HepG2 (cell line): ENCODE measurements at regions not wholly inside any gene's neighbourhood (a gene's known extent, or its start where the extent isn't known, plus 50 kb on each side); places are given as distances from the start of the nearest gene placed in this dataset.

Experiments
- ATAC-seq: fragments of 200-7000 bp; cut with Tn5 transposase; 3 replicates; pipeline ENCODE4 v1.9.1; 2020; ENCODE audit warnings: mild to moderate bottlenecking, moderate library complexity
- BruUV-seq: library from RNA; stranded (reverse); fragments of 400-500 nt; replicated peaks from 2 replicates; lab custom pipeline; 2021; lab: Mats Ljungman, UMichigan
- CTCF ChIA-PET: fragments of 300-600 bp; formaldehyde crosslinking; extraction: SDS; loops from one replicate; lab custom pipeline; 2021; ENCODE audit warnings: low total read pairs, inconsistent platforms, low intra/inter-chr PET ratio; lab: Yijun Ruan, JAX
- POLR2A ChIA-PET: fragments of 350-600 bp; sonication (Branson Sonifier 250); formaldehyde crosslinking; loops from one replicate; lab custom pipeline; 2020; ENCODE audit warnings: antibody characterized with exemption, inconsistent platforms; lab: Yijun Ruan, JAX
- DNase-seq: peaks from one replicate; pipeline ENCODE4 v3.0.0-alpha.2; 2015; ENCODE audit warnings: low spot score
- FAIRE-seq: peaks from 3 replicates; lab custom pipeline; 2011; peaks lifted over from hg19 to GRCh38; lab: Jason Lieb, UNC
- H2AFZ ChIP-seq: one replicate; pipeline ENCODE4 v1.6.1; 2011; ENCODE audit warnings: low read length, inconsistent platforms
- H3K27ac ChIP-seq: fragments of 300-600 bp; 3 replicates; pipeline ENCODE4 v1.8.0; 2011; ENCODE audit warnings: mixed run types, mild to moderate bottlenecking, mixed read lengths, low read length, inconsistent platforms; ENCODE audit not compliant: insufficient read depth; ENCODE audit errors: extremely low read length
- H3K27me3 ChIP-seq, 2 experiments: fragments of 200-600 bp in 1 of 2; 2 replicates in 1 of 2; 3 replicates in 1 of 2; pipeline versions ENCODE4 v1.6.0 to v1.8.0; 2011; ENCODE audit warnings: low read length in 2 of 2, mild to moderate bottlenecking in 2 of 2, moderate library complexity in 2 of 2, inconsistent platforms in 1 of 2; ENCODE audit not compliant: insufficient read depth in 2 of 2, control insufficient read depth in 1 of 2
- H3K36me3 ChIP-seq, 2 experiments: fragments of 200-600 bp in 1 of 2; replicated peaks in 1 of 2; 2 replicates in 1 of 2; 3 replicates in 1 of 2; pipeline versions ENCODE4 v1.5.1 to v1.8.0; 2011; ENCODE audit warnings: low read length in 2 of 2, inconsistent platforms in 1 of 2; ENCODE audit not compliant: insufficient read depth in 2 of 2, control insufficient read depth in 1 of 2
- H3K4me1 ChIP-seq: 2 replicates; pipeline ENCODE4 v1.5.1; 2012; ENCODE audit warnings: low read length, inconsistent platforms; ENCODE audit not compliant: insufficient read depth
- H3K4me2 ChIP-seq: 2 replicates; pipeline ENCODE4 v1.6.0; 2011; ENCODE audit warnings: low read depth, low read length, inconsistent platforms
- H3K4me3 ChIP-seq, 3 experiments: fragments of 200-600 bp in 1 of 3; sonication (generic), shearing (Covaris generic) in 1 of 3; replicated peaks in 1 of 3; 2 replicates each; pipeline ENCODE4 v1.5.1; 2011 to 2016; ENCODE audit warnings: low read length in 3 of 3, inconsistent platforms in 2 of 3, low read depth in 2 of 3, mild to moderate bottlenecking in 2 of 3, control low read depth in 1 of 3, mixed read lengths in 1 of 3; ENCODE audit not compliant: insufficient read depth in 1 of 3
- H3K79me2 ChIP-seq: one replicate; pipeline ENCODE4 v1.6.1; 2011; ENCODE audit warnings: low read length, inconsistent platforms; ENCODE audit not compliant: insufficient read depth
- H3K9ac ChIP-seq: 2 replicates; pipeline ENCODE4 v1.6.0; 2011; ENCODE audit warnings: mild to moderate bottlenecking, low read depth, low read length, inconsistent platforms; ENCODE audit not compliant: insufficient read depth
- H3K9me3 ChIP-seq: 2 replicates; pipeline ENCODE4 v1.5.1; 2012; ENCODE audit warnings: mild to moderate bottlenecking, low read length
- H4K20me1 ChIP-seq: 2 replicates; pipeline ENCODE4 v1.6.0; 2011; ENCODE audit warnings: inconsistent platforms, mild to moderate bottlenecking, low read length, moderate library complexity; ENCODE audit not compliant: insufficient read depth
- FIP1L1 ChIP-seq: fragments of 200-400 bp; formaldehyde crosslinking; IDR thresholded peaks from 2 replicates; pipeline ENCODE4 v1.6.1; 2018; ENCODE audit warnings: low read depth, mild to moderate bottlenecking, low read length, moderate library complexity, borderline replicate concordance; ENCODE audit not compliant: insufficient read depth
- ZBTB40 ChIP-seq, 2 experiments: fragments of 450-650 bp in 1 of 2; sonication (generic) in 1 of 2; formaldehyde crosslinking in 1 of 2; IDR thresholded peaks; 2 replicates each; pipeline versions ENCODE4 v1.6.1 to v1.8.0; 2016 to 2022; ENCODE audit warnings: antibody characterized with exemption in 1 of 2, mild to moderate bottlenecking in 1 of 2, missing genetic modification reagents in 1 of 2
- ZHX2 ChIP-seq, 2 experiments: sonication (generic) in 1 of 2; formaldehyde crosslinking in 1 of 2; IDR thresholded peaks; 2 replicates each; pipeline versions ENCODE4 v1.6.1 to v1.9.0; 2014 to 2022; ENCODE audit warnings: antibody characterized with exemption in 1 of 2, borderline replicate concordance in 1 of 2, inconsistent platforms in 1 of 2, low read depth in 1 of 2, missing genetic modification reagents in 1 of 2
- ZNF839 ChIP-seq: sonication (generic); formaldehyde crosslinking; IDR thresholded peaks from 2 replicates; pipeline ENCODE4 v1.4.0; 2020; ENCODE audit warnings: missing genetic modification reagents, mild to moderate bottlenecking, borderline replicate concordance
- WGBS: methylation state at CpG from one replicate; pipeline ENCODE4 v1.1.6; 2017; ENCODE audit warnings: low lambda C conversion rate; 5-methylcytosine and 5-hydroxymethylcytosine counted together
- in situ Hi-C: cut with HindIII; loops from 2 replicates; pipeline ENCODE4 v1.10.0; 2017; ENCODE audit warnings: low pct_unique_long_range_greater_than_20kb; ENCODE audit not compliant: extremely low pct_ligation_motif_present
- intact Hi-C: fragments of 100-400 bp; cut with micrococcal nuclease; formaldehyde crosslinking; loops from one replicate; pipeline ENCODE4 v1.10.0; 2022; ENCODE audit not compliant: unreplicated experiment

GRCh38 chr2:163345795-163346573 lies 389.8 kb downstream of the FIGN start (continued):
- TF ChIP-seq ZBTB40 (IDR thresholded peaks at IDR 0.05) (no peak), ZBTB40 (CRISPR knock-in tag; IDR thresholded peaks at IDR 0.05) (no peak)

GRCh38 chr2:163343316-163343715 lies 392.5 kb downstream of the FIGN start:
- Histone ChIP-seq H3K27ac (no peak overlapping the region), H3K4me2 (no peak overlapping the region), H3K4me1 (no peaks in the 10 kb centered on the region), H3K79me2 (no peaks in the 10 kb centered on the region), H3K9ac (no peak overlapping the region), H3K27me3 (no peaks in the 10 kb centered on the region), H4K20me1 (no peaks in the 10 kb centered on the region), H3K4me3 (no peak overlapping the region), H2AFZ (no peak overlapping the region), H3K9me3 (no peaks in the 10 kb centered on the region), H3K36me3 (no peaks in the 10 kb centered on the region)
- DNase-seq (no peak), FAIRE-seq (no peak), ATAC-seq (peak; percentile 69)
- ChIA-PET CTCF (no interaction called here), POLR2A (no interaction called here)
- intact Hi-C loops (loop anchor here (10.0 kb wide), 1 partner anchor 149 kb away; no protein-coding TSS in a partner anchor), in situ Hi-C loops (loop anchor here (10.0 to 25.0 kb wide), 2 partner anchors 541 to 1144 kb away; no protein-coding TSS in a partner anchor)
- WGBS = 27% methylated on average over 7 of the region's 7 CpGs
- BruUV-seq = no TSS peak
- no peak for TF ChIP-seq ZNF839 (CRISPR knock-in tag)
- no peak for TF ChIP-seq ZHX2 (IDR thresholded peaks at IDR 0.05; ENCODE audit: low read depth)
- TF ChIP-seq ZHX2 (CRISPR knock-in tag; IDR thresholded peaks at IDR 0.05; ENCODE audit: borderline replicate concordance) = no peak
- TF ChIP-seq FIP1L1 = no peak
